Ovary (tissue), 3 donors: ENCODE measurements at regions not wholly inside any gene's neighbourhood (a gene's known extent, or its start where the extent isn't known, plus 50 kb on each side); places are given as distances from the start of the nearest gene placed in this dataset.

Experiments used
- CTCF ChIP-seq, 3 donors: fragments of 450-650 bp in 2 of 3; fragments of 200-600 bp in 1 of 3; IDR thresholded peaks; one replicate each; pipeline versions ENCODE4 v1.5.1 to v1.8.0; 2016 to 2022; ENCODE audit warnings: antibody characterized with exemption in 3 of 3, mild to moderate bottlenecking in 1 of 3
- EP300 ChIP-seq: sonication (generic); formaldehyde crosslinking; IDR thresholded peaks from one replicate; pipeline ENCODE4 v1.6.1; 2017; ENCODE audit warnings: antibody characterized with exemption
- POLR2A ChIP-seq: fragments of 450-650 bp; IDR thresholded peaks from one replicate; pipeline ENCODE4 v1.6.1; 2017; ENCODE audit warnings: antibody characterized with exemption, mild to moderate bottlenecking, moderate library complexity
- donor health status: DM: no; HTN: no; CAD: no.

- TF ChIP-seq CTCF (IDR thresholded peaks at IDR 0.05) (no peak), POLR2A (no peak), EP300 (no peak)
Measured at GRCh38 chr9:87803623-87804345, 77.9 kb downstream of the CTSL start.
